Activated CD4-positive, CD25-positive, alpha-beta regulatory T cell treated with anti-CD3 and anti-CD28 coated beads, Interleukin-2, amount 50 U/mL, for 72 hours (primary cell): ENCODE measurements at regions not wholly inside any gene's neighbourhood (a gene's known extent, or its start where the extent isn't known, plus 50 kb on each side); places are given as distances from the start of the nearest gene placed in this dataset.

Experiments
- DNase-seq: peaks from one replicate; pipeline ENCODE4 v3.0.0; 2021

- DNase-seq, result no peak
These were observed 150.4 kb upstream of the GAREM1 start for GRCh38 chr18:32621034-32621433.

GRCh38 chr18:32618546-32618945 lies 147.9 kb upstream of the GAREM1 start:
- no peak for DNase-seq

GRCh38 chr18:32613821-32614220 lies 143.1 kb upstream of the GAREM1 start:
- DNase-seq, result no peak

- DNase-seq, result no peak
These were observed 142.0 kb upstream of the GAREM1 start for GRCh38 chr18:32612651-32613050.

- no peak for DNase-seq
These were observed 139.5 kb upstream of the GAREM1 start for GRCh38 chr18:32610176-32610575.

- no peak for DNase-seq
These were observed 137.1 kb upstream of the GAREM1 start for GRCh38 chr18:32607816-32608215.

GRCh38 chr18:32598144-32598543 lies 127.5 kb upstream of the GAREM1 start:
- DNase-seq, result no peak

- no peak for DNase-seq
These were observed 125.8 kb upstream of the GAREM1 start for GRCh38 chr18:32596501-32596900.

GRCh38 chr18:32595832-32596231 lies 125.2 kb upstream of the GAREM1 start:
- no peak for DNase-seq

- DNase-seq, result no peak
These were observed 117.5 kb upstream of the GAREM1 start for GRCh38 chr18:32588191-32588590.

- DNase-seq, result no peak
These were observed 112.7 kb upstream of the GAREM1 start for GRCh38 chr18:32583431-32583830.

- no peak for DNase-seq
These were observed 111.8 kb upstream of the GAREM1 start for GRCh38 chr18:32582455-32582854.

- no peak for DNase-seq
These were observed 106.9 kb upstream of the GAREM1 start for GRCh38 chr18:32577561-32577960.

- no peak for DNase-seq
These were observed 105.7 kb upstream of the GAREM1 start for GRCh38 chr18:32576296-32576916.

GRCh38 chr18:32566960-32567359 lies 96.3 kb upstream of the GAREM1 start:
- no peak for DNase-seq

- DNase-seq, result no peak
These were observed 83.1 kb upstream of the GAREM1 start for GRCh38 chr18:32553640-32554365.

GRCh38 chr18:32553174-32553573 lies 82.5 kb upstream of the GAREM1 start:
- no peak for DNase-seq

GRCh38 chr18:32552421-32553030 lies 81.8 kb upstream of the GAREM1 start:
- peak; percentile 35 for DNase-seq

- no peak for DNase-seq
These were observed 80.3 kb upstream of the GAREM1 start for GRCh38 chr18:32550963-32551362.

- peak; percentile 34 for DNase-seq
These were observed 78.8 kb upstream of the GAREM1 start for GRCh38 chr18:32549248-32550110.

- no peak for DNase-seq
These were observed 78.0 kb upstream of the GAREM1 start for GRCh38 chr18:32548688-32549087.

- DNase-seq, result no peak
These were observed 74.9 kb upstream of the GAREM1 start for GRCh38 chr18:32545631-32546030.

- no peak for DNase-seq
These were observed 73.4 kb upstream of the GAREM1 start for GRCh38 chr18:32544088-32544487.
